Hematopoietic multipotent progenitor cell treated with erythropoietin and hydrocortisone succinate and interleukin-3 and kit ligand, for 15 days (in vitro differentiated cells): ENCODE measurements at regions not wholly inside any gene's neighbourhood (a gene's known extent, or its start where the extent isn't known, plus 50 kb on each side); places are given as distances from the start of the nearest gene placed in this dataset.
"Not testable (repeated sequence)": the region's sequence is repeated elsewhere in the genome, so short reads cannot be mapped to it uniquely, and the experiment has no call there.

Experiments
- DNase-seq: peaks from one replicate; pipeline ENCODE4 v3.0.0-alpha.2; 2015; ENCODE audit warnings: low spot score

GRCh38 chr6:4459032-4459431 lies 317.2 kb upstream of the CDYL start:
- DNase-seq = no peak

GRCh38 chr6:4451718-4452117 lies 316.3 kb upstream of the ECI2 start:
- DNase-seq = no peak

GRCh38 chr6:4451081-4451480 lies 315.7 kb upstream of the ECI2 start:
- no peak for DNase-seq

DNA sequence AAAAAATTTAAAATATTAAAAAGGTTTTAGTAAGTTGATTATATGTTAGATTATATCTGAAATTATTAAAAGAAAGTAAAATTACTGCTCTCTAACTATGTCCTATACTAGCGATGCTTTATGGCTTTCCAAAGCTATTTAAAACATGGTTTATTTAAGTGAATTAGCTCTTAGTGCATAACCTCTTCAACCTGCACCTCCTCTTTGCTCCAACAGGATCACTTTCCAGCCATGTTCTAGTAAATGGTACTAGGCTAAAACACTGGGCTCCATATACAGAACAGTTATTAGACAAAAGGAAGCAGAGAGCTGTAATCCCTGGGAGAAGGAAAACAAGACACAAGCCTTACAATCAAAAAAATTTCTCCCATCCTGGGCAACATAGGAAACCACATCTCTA lies 314.9 kb upstream of the ECI2 start:
- no peak for DNase-seq

GRCh38 chr6:4449409-4449808 lies 314.0 kb upstream of the ECI2 start:
- DNase-seq = no peak

DNA sequence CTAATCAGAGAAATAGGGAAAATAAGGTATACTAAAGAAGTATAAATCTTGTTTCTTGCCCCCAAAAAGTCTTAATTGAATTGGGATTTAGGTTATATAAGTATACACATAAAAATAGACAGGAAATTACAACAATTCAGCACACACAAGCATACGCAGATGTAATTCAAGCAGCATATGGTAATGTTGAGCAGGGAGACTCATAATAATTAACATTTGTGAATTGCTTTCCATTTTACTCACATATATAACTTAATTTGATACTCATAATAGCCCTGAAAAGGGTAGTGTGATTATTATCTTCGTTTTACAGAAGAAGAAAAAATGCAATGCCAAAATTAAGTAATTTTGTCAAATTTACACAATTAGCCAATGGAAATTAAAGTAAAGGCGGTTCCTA lies 313.5 kb upstream of the ECI2 start:
- DNase-seq = no peak

DNA sequence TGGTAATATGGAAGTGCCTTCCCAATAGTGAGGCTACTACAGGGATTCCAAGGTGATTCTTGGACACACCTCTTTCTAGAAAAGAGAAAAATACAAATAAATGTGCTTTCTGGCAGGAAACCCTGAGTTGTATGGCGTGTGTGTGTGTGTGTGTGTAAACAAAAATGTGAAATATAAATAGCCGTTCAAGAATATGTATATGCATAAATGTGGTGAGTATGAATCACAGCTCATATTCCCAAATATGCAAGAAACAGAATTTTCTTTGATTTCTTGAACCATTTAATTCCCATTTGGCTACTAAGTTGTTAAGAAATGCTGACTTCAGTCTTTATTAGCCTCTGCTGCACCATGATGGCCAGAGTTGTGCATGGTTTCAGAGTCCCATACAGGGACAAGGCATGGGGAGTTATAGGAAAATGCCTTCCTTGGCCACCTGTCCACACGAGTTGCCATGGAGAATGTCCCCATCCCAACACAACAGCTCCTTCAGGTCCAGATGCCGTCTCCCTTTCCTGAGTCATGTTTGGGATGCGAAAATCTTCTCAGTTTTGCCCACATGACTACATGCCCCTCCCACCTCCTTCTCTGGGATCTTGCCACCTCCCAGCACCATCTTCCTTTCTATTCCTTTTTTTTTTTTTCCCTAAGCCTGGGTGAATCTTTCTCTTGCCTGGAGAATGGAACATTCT lies 312.4 kb upstream of the ECI2 start:
- no peak for DNase-seq

- no peak for DNase-seq
Measured at GRCh38 chr6:4446982-4447381, 311.6 kb upstream of the ECI2 start.

DNA sequence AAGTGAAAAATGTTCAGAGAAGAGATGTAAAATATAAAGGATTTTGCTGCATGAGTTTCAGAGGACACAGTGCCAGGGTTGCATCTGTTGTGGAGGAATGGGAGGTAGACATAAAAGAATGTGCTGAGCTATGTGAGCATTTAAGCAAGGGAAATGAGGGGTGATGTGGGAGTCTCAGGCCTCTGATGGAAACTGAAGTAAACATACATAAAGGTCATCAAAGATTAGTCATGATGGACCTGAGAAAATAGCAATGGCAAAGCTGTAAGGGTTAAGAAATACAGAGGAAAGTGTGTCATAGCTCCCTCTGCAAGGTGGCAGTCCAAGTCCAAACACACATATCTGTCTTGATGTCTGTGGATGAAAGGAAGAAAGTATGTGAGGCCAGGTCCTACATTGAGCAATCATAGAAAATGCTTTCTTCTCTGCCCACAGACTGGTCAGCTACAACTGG lies 306.6 kb upstream of the ECI2 start:
- no peak for DNase-seq

DNA sequence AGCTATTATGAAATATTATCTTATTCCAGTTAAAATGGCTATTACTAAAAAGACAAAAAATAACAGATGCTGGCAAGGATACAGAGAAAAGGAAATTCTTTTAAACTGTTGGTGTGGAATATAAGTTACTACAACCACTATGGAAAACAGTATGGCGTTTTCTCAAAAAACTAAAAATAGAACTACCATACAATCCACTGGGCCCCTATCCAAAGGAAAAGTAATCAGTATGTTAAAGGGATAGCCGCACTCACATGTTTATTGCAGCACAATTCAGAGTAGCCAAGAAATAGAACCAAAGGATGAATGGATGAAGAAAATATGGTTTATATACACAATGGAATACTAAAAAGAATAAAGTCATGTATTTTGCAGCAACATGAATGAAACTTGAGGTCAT lies 303.8 kb upstream of the ECI2 start:
- DNase-seq = no peak

DNA sequence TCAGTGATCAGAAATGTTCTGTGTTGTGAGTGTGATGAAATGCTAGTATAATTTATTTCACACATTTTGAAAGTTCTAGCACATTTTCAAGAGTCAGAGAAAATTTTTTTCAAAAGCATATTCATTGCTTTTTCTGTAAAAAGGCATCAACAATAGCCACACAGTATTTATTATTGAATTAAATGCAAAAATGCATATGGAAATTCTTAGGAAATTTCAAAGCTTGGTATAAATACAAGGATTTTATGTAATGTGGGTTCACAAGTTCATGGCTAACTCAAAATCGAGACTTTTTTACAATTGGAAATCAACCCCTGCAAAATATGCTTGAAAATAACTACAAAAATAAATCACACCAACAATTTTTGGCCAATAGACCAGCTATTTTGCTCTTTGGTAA lies 302.0 kb upstream of the ECI2 start:
- no peak for DNase-seq

DNA sequence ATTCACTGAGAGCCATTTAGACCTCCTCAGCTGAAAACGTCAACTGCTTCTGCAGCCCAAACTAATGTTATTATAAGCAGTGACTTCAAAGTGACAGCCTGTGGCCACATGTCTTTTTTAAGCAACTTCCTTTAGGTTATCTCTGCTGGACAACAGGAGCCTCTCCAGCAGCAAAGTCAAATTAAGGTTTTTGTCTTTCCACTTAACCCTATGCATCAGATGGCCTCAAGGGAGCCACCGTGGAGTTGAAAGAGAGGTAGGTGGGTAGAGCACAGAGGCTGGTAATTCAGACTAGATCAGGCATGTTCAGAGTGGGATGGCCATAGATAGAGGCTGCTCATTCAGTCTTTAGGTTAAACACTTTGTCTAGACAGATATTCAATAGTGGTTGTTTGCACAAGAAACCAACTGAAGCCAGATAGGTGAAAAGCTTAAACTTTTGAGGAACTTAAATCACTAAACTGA lies 300.6 kb upstream of the ECI2 start:
- no peak for DNase-seq

DNA sequence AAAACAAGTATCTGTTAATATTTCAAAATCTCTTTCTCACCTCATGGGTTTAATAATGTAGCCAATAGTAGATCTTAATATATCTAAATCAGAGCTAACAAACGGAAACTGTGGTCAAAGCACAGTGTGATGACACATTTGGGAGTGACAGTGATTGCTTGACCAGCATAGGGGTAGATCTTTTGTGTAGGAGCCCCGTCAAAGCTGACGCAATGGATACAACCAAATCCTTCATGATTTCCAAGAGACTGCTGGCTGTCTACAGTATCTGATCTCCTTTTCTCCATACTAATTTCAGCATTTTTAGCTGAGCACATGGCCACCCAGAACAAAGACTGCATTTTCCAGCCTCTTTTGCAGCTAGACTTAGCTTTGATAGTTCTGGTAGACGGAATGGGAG lies 299.3 kb upstream of the ECI2 start:
- no peak for DNase-seq

DNA sequence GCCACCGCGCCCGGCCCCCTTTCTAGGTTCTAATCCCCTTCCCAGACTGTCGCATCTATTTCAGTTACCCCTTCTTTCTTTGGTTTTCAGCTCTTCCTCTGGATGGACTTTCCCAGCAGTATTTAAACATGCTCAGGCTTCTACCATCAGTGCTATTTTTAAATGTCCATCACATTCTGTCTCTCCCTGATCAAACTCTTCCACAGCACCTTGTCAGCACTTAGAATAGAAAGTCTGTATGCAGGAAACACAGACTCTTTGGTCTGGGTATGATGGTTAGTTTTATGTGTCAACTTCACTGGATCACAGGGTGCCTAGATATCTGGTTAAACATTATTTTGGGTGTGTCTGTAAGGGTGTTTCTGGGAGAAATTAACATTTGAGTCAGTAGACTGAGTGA lies 297.8 kb upstream of the ECI2 start:
- no peak for DNase-seq

DNA sequence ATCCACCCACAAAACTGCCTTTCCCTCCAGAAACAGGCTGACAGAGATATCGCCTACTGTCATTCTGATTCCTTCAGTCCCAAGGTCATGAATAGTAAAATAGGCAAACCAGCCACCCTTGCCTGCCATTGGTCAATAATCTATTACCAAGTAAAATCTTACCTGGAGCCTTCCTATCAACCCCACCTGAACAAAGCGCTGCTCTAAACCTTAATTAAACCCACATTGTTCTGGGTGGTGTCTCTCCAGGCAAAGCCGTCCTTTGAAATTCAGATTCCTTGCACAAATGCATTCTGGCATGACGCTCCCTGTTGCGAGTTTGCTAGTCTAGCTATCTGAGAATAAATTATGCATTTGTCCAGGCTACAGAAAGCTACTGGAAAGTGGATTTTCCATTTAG lies 291.6 kb upstream of the ECI2 start:
- no peak for DNase-seq

DNA sequence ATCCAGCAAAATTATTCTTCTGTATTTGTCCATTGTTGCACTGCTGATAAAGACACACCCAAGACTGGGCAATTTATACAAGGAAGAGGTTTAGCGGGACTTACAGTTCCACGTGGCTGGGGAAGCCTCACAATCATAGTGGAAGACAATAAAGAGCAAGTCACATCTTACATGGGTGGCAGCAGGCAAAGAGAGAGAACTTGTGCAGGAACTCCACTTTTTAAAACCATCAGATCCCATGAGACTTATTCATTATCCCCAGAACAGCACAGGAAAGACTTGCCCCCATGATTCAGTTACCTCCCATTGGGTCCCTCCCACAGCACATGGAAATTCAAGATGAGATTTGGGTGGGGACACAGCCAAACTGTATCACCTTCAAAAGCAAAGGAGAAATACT lies 286.5 kb upstream of the ECI2 start:
- no peak for DNase-seq

GRCh38 chr6:4420160-4420865 lies 284.9 kb upstream of the ECI2 start:
- DNase-seq = no peak

DNA sequence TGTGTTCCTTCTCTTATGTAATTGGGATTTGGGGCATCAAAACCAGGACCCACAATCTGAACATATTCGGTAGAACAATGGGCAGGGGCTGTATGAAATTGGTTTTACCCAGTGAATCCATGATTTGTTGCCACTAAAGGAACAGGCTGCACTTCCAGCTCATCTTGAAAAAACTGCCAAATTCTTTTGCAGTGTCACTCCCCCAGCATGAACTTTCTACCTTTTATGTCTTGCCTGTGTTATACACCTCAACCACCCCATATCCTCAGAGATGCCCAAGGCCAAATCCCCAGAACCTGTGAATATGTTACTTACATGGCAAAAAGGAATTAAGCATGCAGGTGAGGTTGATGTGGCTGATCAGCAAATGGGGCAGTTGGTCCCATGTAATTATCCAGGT lies 280.2 kb upstream of the ECI2 start:
- DNase-seq = no peak

DNA sequence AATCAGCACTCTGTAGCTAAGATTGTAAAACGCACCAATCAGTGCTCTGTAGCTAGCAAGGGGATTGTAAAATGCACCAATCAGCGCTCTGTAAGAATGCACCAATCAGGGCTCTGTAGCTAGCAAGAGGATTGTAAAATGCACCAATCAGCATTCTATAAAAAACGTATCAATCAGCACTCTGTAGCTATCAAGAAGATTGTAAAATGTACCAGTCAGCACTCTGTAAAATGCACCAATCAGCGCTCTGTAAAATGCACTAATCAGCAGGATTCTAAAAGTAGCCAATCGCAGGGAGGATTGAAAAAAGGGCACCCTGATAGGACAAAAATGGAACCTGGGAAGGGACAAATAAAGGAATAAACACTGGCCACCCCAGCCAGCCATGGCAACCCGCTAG lies 278.7 kb upstream of the ECI2 start:
- not testable (repeated sequence) for DNase-seq

DNA sequence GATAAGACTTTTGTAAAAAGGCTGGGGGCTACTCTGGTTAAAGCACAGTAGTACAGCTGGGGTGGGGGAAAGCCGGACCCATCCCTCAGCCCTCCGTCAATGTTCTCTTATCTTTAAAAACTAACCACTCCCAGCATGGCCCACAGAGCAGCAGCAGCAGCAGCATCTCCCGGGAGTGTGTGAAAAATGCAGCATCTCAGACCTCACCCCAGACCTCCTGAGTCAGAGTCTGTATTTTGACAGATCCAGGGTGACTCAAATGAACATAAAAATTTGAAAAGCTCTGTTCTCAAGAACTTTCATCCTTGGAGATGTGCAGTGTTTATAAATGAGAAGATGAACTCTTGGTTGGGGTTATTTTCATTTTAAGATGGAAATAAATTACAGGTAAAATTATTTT lies 277.7 kb upstream of the ECI2 start:
- DNase-seq = no peak

DNA sequence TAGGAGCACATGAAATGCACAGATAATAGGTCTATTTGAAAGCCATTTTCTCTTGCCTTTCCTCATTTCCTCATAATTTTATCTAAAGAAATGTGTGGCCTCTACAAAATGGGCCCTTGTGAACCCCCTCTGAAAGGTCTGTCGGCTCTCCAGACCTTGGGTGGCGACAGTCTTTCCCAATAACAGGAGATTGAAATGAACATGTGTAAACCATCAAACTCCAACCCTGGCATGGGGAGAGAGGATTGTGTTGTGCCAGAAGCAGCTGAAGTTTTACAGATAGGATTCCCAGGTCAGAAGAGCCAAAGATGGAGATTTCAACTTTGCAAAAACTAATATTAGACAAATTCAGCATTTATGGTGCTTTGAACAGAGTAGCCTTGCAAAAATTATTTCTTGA lies 277.1 kb upstream of the ECI2 start:
- DNase-seq = no peak

DNA sequence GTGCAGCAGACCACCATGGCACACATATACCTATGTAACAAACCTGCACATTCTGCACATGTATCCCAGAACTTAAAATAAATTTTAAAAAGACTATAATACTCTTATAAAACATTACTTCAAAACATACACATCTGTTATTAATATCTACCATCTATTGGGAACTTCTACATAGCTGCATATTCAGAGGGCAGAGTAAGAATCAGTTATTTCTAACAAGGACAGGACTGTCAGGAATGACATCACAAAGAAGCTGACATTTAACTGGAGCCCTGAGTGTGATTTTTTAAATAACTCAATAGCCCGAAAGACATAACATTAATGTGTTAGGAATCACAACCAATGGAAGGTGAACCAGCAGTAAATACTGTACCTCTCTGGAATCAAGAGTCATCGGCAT lies 276.7 kb upstream of the ECI2 start:
- DNase-seq = no peak

DNA sequence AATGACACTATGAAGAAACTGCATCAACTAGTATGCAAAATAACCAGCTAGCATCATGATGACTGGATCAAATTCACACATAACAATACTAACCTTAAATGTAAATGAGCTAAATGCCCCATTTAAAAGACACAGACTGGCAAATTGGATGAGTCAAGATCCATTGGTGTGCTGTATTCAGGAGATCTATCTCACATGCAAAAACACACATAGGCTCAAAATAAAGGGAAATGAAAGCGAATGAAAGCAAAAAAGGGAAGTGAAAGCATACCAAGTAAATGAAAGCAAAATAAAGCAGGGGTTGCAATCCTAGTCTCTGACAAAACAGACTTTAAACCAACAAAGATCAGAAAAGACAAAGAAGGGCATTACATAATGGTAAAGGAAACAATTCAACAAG lies 272.3 kb upstream of the ECI2 start:
- not testable (repeated sequence) for DNase-seq
